Testis (tissue), 2 donors: ENCODE measurements at regions not wholly inside any gene's neighbourhood (a gene's known extent, or its start where the extent isn't known, plus 50 kb on each side); places are given as distances from the start of the nearest gene placed in this dataset.

Experiments used
- CTCF ChIP-seq, 3 experiments: fragments of 450-650 bp in 2 of 3; fragments of 200-600 bp in 1 of 3; sonication (generic) in 1 of 3; IDR thresholded peaks; one replicate each; pipeline ENCODE4 v1.5.1; 2016 to 2019; ENCODE audit warnings: antibody characterized with exemption in 3 of 3, mild to moderate bottlenecking in 2 of 3, moderate library complexity in 1 of 3
- POLR2A ChIP-seq: fragments of 450-650 bp; IDR thresholded peaks from one replicate; pipeline ENCODE4 v1.6.1; 2017; ENCODE audit warnings: antibody characterized with exemption, mild to moderate bottlenecking, moderate library complexity

- TF ChIP-seq POLR2A (no peak), CTCF (IDR thresholded peaks at IDR 0.05) (no peak)
These were observed 160.8 kb upstream of the PRICKLE1 start for GRCh38 chr12:42750356-42750755.
